Neural crest cell (in vitro differentiated cells): ENCODE measurements at regions not wholly inside any gene's neighbourhood (a gene's known extent, or its start where the extent isn't known, plus 50 kb on each side); places are given as distances from the start of the nearest gene placed in this dataset.

Source experiments
- DNase-seq: peaks from one replicate; pipeline ENCODE4 v3.0.0; 2021; ENCODE audit warnings: low read depth, mixed read lengths, low spot score
- H3K27ac Mint-ChIP-seq: one replicate; pipeline ENCODE4 v1.8.0; 2021; ENCODE audit warnings: mild to moderate bottlenecking, mixed read lengths; ENCODE audit not compliant: unreplicated experiment
- H3K27me3 Mint-ChIP-seq: 2 replicates; pipeline ENCODE4 v1.8.0; 2021; ENCODE audit warnings: low read depth, mild to moderate bottlenecking, mixed read lengths
- H3K36me3 Mint-ChIP-seq: 2 replicates; pipeline ENCODE4 v1.8.0; 2021; ENCODE audit warnings: low read depth, mild to moderate bottlenecking, mixed read lengths
- H3K4me1 Mint-ChIP-seq: 2 replicates; pipeline ENCODE4 v1.8.0; 2021; ENCODE audit warnings: mixed read lengths
- H3K4me3 Mint-ChIP-seq: one replicate; pipeline ENCODE4 v1.8.0; 2021; ENCODE audit warnings: mild to moderate bottlenecking, mixed read lengths
- H3K9me3 Mint-ChIP-seq: 2 replicates; pipeline ENCODE4 v1.8.0; 2021; ENCODE audit warnings: mixed read lengths
- CTCF ChIP-seq: fragments of 200-600 bp; sonication (generic); conservative IDR thresholded peaks from 2 replicates; pipeline ENCODE4 v1.5.0; 2021; ENCODE audit warnings: antibody characterized with exemption, mild to moderate bottlenecking

- no peak for TF ChIP-seq CTCF
- no peaks in the 10 kb centered on the region for H3K4me1 Mint-ChIP-seq
- no peak overlapping the region for H3K4me3 Mint-ChIP-seq
- no peak overlapping the region for H3K27ac Mint-ChIP-seq
- peaks cover 7% of the 10 kb centered on the region for H3K9me3 Mint-ChIP-seq
- no peak for DNase-seq
- no peaks in the 10 kb centered on the region for H3K27me3 Mint-ChIP-seq
- H3K36me3 Mint-ChIP-seq, result no peaks in the 10 kb centered on the region
Measured at GRCh38 chr13:37443538-37443937, 155.0 kb downstream of the POSTN start.

GRCh38 chr13:37442996-37443395 is 155.6 kb downstream of the POSTN start:
- DNase-seq, result no peak
- no peak overlapping the region for H3K27ac Mint-ChIP-seq
- H3K27me3 Mint-ChIP-seq, result no peaks in the 10 kb centered on the region
- no peak for TF ChIP-seq CTCF
- peaks cover 7% of the 10 kb centered on the region for H3K9me3 Mint-ChIP-seq
- H3K4me1 Mint-ChIP-seq, result no peaks in the 10 kb centered on the region
- H3K4me3 Mint-ChIP-seq, result no peak overlapping the region
- H3K36me3 Mint-ChIP-seq, result no peaks in the 10 kb centered on the region

- no peak overlapping the region for H3K27ac Mint-ChIP-seq
Measured at GRCh38 chr13:37435881-37436280, 162.7 kb downstream of the POSTN start.

GRCh38 chr13:37433086-37433485 is 165.5 kb downstream of the POSTN start:
- no peak for TF ChIP-seq CTCF
- H3K4me1 Mint-ChIP-seq, result no peaks in the 10 kb centered on the region
- H3K27me3 Mint-ChIP-seq, result no peaks in the 10 kb centered on the region
- H3K4me3 Mint-ChIP-seq, result no peak overlapping the region
- no peak overlapping the region for H3K27ac Mint-ChIP-seq
- no peak for DNase-seq
- no peaks in the 10 kb centered on the region for H3K9me3 Mint-ChIP-seq
- no peaks in the 10 kb centered on the region for H3K36me3 Mint-ChIP-seq

More at GRCh38 chr13:37435881-37436280, 162.7 kb downstream of the POSTN start:
- H3K36me3 Mint-ChIP-seq, result no peaks in the 10 kb centered on the region
- no peak for DNase-seq
- no peak for TF ChIP-seq CTCF
- no peaks in the 10 kb centered on the region for H3K4me1 Mint-ChIP-seq
- H3K4me3 Mint-ChIP-seq, result no peak overlapping the region
- H3K27me3 Mint-ChIP-seq, result no peaks in the 10 kb centered on the region
- no peaks in the 10 kb centered on the region for H3K9me3 Mint-ChIP-seq

- Mint-ChIP-seq H3K9me3 (no peaks in the 10 kb centered on the region), H3K27ac (no peak overlapping the region), H3K36me3 (no peaks in the 10 kb centered on the region)
Measured at GRCh38 chr13:37429976-37430375, 168.6 kb downstream of the POSTN start.

More at GRCh38 chr13:37429976-37430375, 168.6 kb downstream of the POSTN start:
- TF ChIP-seq CTCF, result no peak
- Mint-ChIP-seq H3K4me3 (no peak overlapping the region), H3K27me3 (no peaks in the 10 kb centered on the region), H3K4me1 (no peaks in the 10 kb centered on the region)
- DNase-seq, result no peak
